Heart left ventricle (tissue), 16 donors: ENCODE measurements at regions not wholly inside any gene's neighbourhood (a gene's known extent, or its start where the extent isn't known, plus 50 kb on each side); places are given as distances from the start of the nearest gene placed in this dataset.

Source experiments
- ATAC-seq, 4 donors: fragments of 200-7000 bp; cut with Tn5 transposase; one replicate each; pipeline ENCODE4 v1.9.1; 2020 to 2022; ENCODE audit warnings: moderate library complexity in 4 of 4, mild to moderate bottlenecking in 3 of 4, moderate number of reproducible peaks in 1 of 4
- DNase-seq, 5 donors: peaks; one replicate each; pipeline ENCODE4 v3.0.0-alpha.2; 2020
- H3K27ac ChIP-seq, 12 donors: fragments of 200-600 bp; sonication (generic) in 4 of 12; one replicate each; pipeline versions ENCODE4 v1.5.0 to v1.8.0; 2016 to 2022; ENCODE audit warnings: mild to moderate bottlenecking in 2 of 12
- H3K27me3 ChIP-seq, 9 donors: fragments of 200-600 bp; sonication (generic) in 2 of 9; one replicate each; pipeline versions ENCODE4 v1.5.1 to v1.8.0; 2016 to 2022; ENCODE audit warnings: mild to moderate bottlenecking in 3 of 9
- H3K36me3 ChIP-seq, 9 donors: fragments of 200-600 bp; sonication (generic) in 2 of 9; one replicate each; pipeline versions ENCODE4 v1.5.0 to v1.8.0; 2018 to 2022; ENCODE audit warnings: mild to moderate bottlenecking in 2 of 9
- H3K4me1 ChIP-seq, 12 donors: fragments of 200-600 bp; sonication (generic) in 4 of 12; one replicate each; pipeline versions ENCODE4 v1.5.0 to v1.8.0; 2016 to 2022; ENCODE audit warnings: mild to moderate bottlenecking in 3 of 12
- H3K4me3 ChIP-seq, 12 donors: fragments of 200-600 bp; sonication (generic) in 4 of 12; one replicate each; pipeline versions ENCODE4 v1.5.0 to v1.8.0; 2017 to 2022; ENCODE audit warnings: mild to moderate bottlenecking in 9 of 12, moderate library complexity in 4 of 12
- H3K9me3 ChIP-seq, 12 donors: fragments of 200-600 bp; sonication (generic) in 4 of 12; one replicate each; pipeline versions ENCODE4 v1.5.0 to v1.8.0; 2016 to 2022; ENCODE audit warnings: mild to moderate bottlenecking in 1 of 12
- POLR2A ChIP-seq, 2 donors: fragments of 450-650 bp; IDR thresholded peaks; one replicate each; pipeline ENCODE4 v1.6.1; 2017; ENCODE audit warnings: antibody characterized with exemption in 2 of 2, mild to moderate bottlenecking in 2 of 2, moderate library complexity in 2 of 2
- WGBS, 4 donors: extraction: QIAGEN DNeasy Blood & Tissue Kit in 2 of 4; methylation state at CpG; one replicate each; pipeline versions ENCODE4 v1.1.5 to v1.1.7; 2013 to 2018; 5-methylcytosine and 5-hydroxymethylcytosine counted together
- intact Hi-C, 10 donors: fragments of 100-400 bp; cut with DNase I; formaldehyde crosslinking; loops; one replicate each; pipeline versions ENCODE4 v1.11.1 to v1.14.2; 2022
- TF ChIP-seq, protein P1 (sequence below), 12 donors: fragments of 200-600 bp; sonication (generic) in 4 of 12; IDR thresholded peaks; one replicate each; pipeline versions ENCODE4 v1.5.0 to v1.8.0; 2018 to 2022; ENCODE audit warnings: antibody characterized with exemption in 12 of 12, mild to moderate bottlenecking in 5 of 12
- donor health status: ischemic (EF 13 %, LVEDD 7.1; RV severe dilation, severe dysfunction).
- donor health status: healthy with polysubstance abuse.
- donor health status: DM: no; HTN: yes; CAD: no.
- donor health status: DM: no; HTN: no; CAD: no.
- donor health status: ischemic (EF 25% LVEDD 6.9; RV normal size, moderate dysfunction).
- donor health status: ischemic (EF 25% LVEDD 5.7; RV mildly dilated, moderate dysfunction).
- donor health status: healthy.
- donor health status: DM: yes; HTN: yes; CAD: no.
- donor health status: ischemic (EF 35%, LVEDD 5.7; RV mildly dilated, moderate dysfunction).
- donor health status: nonischemic (EF 11% LVEDD 7.7; RV severe dilation, severe dysfunction).
- donor health status: DM: yes; HTN: yes; CAD: no.
- donor health status: PGD.
- donor health status: ischemic (EF 29% LVEDD 5.4; RV normal size, mild dysfunction).
- donor health status: nonischemic (EF 23%, LVEDD 6.1; RV moderate dilation, normal function).

DNA sequence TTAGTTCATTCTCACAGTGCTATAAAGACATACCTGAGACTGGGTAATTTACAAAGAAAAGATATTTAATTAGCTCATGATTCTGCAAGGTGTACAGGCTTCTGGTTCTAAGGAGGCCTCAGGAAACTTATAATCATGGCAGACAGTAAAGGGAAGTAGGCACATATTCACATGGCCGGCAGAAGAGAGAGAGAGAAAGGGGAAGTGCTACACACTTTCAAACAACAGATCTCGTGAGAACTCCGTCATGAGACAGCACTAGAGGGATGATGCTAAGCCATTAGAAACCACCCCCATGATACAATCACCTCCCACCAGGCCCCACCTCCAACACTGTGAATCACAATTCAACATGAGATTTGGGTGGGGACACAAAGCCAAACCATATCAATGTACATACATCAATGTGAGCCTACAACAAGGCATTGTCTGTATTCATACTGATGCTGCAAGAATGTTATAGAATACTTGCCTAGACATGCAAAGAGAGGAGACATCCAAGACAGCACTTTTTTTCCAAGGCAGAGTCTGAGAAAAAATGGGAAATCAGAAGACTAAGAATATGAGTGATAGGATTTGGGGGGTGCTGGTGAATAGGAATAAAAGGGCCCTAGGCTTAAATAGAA lies 114.8 kb upstream of the XYLT1 start:
- Histone ChIP-seq H3K27ac (no peak overlapping the region), H3K27me3 (no peaks in the 10 kb centered on the region), H3K4me3 (no peak overlapping the region), H3K36me3 (no peaks in the 10 kb centered on the region), H3K4me1 (no peaks in the 10 kb centered on the region), H3K9me3 (peaks cover 0 to 15% (median 2%) of the 10 kb centered on the region in 12 donors)
- DNase-seq, result no peak
- no peak for ATAC-seq
- intact Hi-C loops, result loop anchor here in 2 of 10 donors (10.0 kb wide), 2 partner anchors 721 to 731 kb away; no protein-coding TSS in a partner anchor
- no peak for TF ChIP-seq POLR2A (IDR thresholded peaks at IDR 0.05)
- TF ChIP-seq, protein P1, sequence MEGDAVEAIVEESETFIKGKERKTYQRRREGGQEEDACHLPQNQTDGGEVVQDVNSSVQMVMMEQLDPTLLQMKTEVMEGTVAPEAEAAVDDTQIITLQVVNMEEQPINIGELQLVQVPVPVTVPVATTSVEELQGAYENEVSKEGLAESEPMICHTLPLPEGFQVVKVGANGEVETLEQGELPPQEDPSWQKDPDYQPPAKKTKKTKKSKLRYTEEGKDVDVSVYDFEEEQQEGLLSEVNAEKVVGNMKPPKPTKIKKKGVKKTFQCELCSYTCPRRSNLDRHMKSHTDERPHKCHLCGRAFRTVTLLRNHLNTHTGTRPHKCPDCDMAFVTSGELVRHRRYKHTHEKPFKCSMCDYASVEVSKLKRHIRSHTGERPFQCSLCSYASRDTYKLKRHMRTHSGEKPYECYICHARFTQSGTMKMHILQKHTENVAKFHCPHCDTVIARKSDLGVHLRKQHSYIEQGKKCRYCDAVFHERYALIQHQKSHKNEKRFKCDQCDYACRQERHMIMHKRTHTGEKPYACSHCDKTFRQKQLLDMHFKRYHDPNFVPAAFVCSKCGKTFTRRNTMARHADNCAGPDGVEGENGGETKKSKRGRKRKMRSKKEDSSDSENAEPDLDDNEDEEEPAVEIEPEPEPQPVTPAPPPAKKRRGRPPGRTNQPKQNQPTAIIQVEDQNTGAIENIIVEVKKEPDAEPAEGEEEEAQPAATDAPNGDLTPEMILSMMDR (IDR thresholded peaks at IDR 0.05), result no peak
- 73 to 83% (median 75%) methylated on average over 3 of the region's 3 CpGs for WGBS, 4 donors

DNA sequence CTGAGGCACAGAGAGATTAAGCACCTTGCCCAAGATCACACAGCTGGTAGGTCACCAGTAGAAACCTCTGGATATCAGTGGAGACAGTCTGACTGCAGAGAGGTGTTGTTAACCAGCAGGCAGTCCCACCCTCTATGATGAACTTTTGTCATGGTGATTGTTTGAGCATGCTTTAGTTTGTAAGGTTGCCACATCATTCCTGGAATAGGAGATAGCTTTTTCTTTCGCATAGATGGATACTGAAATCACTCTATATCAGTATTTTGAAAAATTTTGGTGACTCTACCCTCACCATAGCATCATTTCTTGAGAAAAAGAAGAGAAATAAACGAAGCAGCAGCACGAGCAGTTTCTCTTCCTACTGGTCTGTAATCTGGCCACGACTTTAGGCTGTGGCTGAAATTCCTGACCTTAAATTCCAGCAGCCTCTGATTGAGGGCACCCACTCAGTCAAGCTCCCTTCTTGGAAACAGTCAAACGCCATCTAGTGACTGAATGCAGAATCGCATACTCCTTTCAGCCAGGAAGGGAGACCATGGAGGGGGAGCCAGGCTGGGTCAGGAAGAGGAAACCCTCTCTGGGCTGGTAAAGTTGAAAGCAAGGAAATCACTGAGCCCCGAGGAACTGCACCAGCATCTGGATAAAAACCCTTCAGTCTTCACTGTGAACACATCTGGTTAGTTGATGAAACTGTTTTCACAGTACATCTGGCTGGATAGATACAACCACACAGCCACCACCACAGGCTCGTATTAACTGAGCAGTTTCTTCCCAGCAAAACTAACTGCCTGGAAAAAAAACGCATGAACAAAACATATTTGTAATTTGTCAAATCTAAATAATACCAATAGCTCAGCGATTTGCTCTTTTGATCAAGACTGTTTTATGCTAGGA lies 108.5 kb upstream of the XYLT1 start:
- WGBS, 4 donors, result 21 to 27% (median 23%) methylated on average over 10 of the region's 10 CpGs
- no peak for TF ChIP-seq POLR2A (IDR thresholded peaks at IDR 0.05)
- TF ChIP-seq, protein P1 (IDR thresholded peaks at IDR 0.05), result peak; percentile 65 to 87 (median 78)
- ATAC-seq (peak; percentile 67 to 80 (median 76)), DNase-seq (peak in 4 of 5 donors; percentile 30 to 47 (median 39))
- Histone ChIP-seq H3K4me3 (no peak overlapping the region), H3K9me3 (peaks cover 0 to 10% (median 0%) of the 10 kb centered on the region in 12 donors), H3K27me3 (no peaks in the 10 kb centered on the region), H3K4me1 (peaks cover 0 to 7% (median 0%) of the 10 kb centered on the region in 12 donors), H3K27ac (no peak overlapping the region), H3K36me3 (no peaks in the 10 kb centered on the region)
- intact Hi-C loops, result loop anchor here in 5 of 10 donors (2.0 to 10.0 kb wide), 7 partner anchors 56 to 984 kb away; partner anchors contain the start of gene XYLT1 (in 1 of the 5)

- no peak for ATAC-seq
- no peak overlapping the region for H3K4me3 ChIP-seq
- WGBS, 4 donors, result 45 to 55% (median 50%) methylated on average over 3 of the region's 3 CpGs
- DNase-seq, result no peak
- H3K9me3 ChIP-seq, result no peaks in the 10 kb centered on the region
- H3K36me3 ChIP-seq, result no peaks in the 10 kb centered on the region
- peaks cover 0 to 4% (median 0%) of the 10 kb centered on the region in 12 donors for H3K4me1 ChIP-seq
- intact Hi-C loops, result loop anchor here in 2 of 10 donors (10.0 kb wide), 4 partner anchors 61 to 979 kb away; partner anchors contain the start of gene XYLT1 (in 1 of the 2)
- H3K27ac ChIP-seq, result no peak overlapping the region
- peaks cover 0 to 14% (median 0%) of the 10 kb centered on the region in 9 donors for H3K27me3 ChIP-seq
- TF ChIP-seq POLR2A (IDR thresholded peaks at IDR 0.05), result no peak
- TF ChIP-seq, protein P1 (IDR thresholded peaks at IDR 0.05), result no peak
Measured at GRCh38 chr16:17574256-17574655, 103.5 kb upstream of the XYLT1 start.

GRCh38 chr16:17572145-17572544 lies 101.4 kb upstream of the XYLT1 start:
- TF ChIP-seq, protein P1 (IDR thresholded peaks at IDR 0.05), result no peak
- no peak for TF ChIP-seq POLR2A (IDR thresholded peaks at IDR 0.05)
- 69 to 75% (median 74%) methylated on average over 1 of the region's 1 CpG for WGBS, 4 donors
- DNase-seq (no peak), ATAC-seq (no peak)
- intact Hi-C loops, result loop anchor here in 2 of 10 donors (10.0 kb wide), 4 partner anchors 63 to 977 kb away; partner anchors contain the start of gene XYLT1 (in 1 of the 2)
- Histone ChIP-seq H3K4me1 (no peaks in the 10 kb centered on the region), H3K36me3 (no peaks in the 10 kb centered on the region), H3K9me3 (no peaks in the 10 kb centered on the region), H3K27me3 (peaks cover 0 to 14% (median 0%) of the 10 kb centered on the region in 9 donors), H3K27ac (no peak overlapping the region), H3K4me3 (no peak overlapping the region)
